Upper lobe of left lung (tissue), 4 donors: ENCODE measurements at regions not wholly inside any gene's neighbourhood (a gene's known extent, or its start where the extent isn't known, plus 50 kb on each side); places are given as distances from the start of the nearest gene placed in this dataset.

Source experiments
- POLR2A ChIP-seq, 4 donors: fragments of 450-650 bp; IDR thresholded peaks; one replicate each; pipeline ENCODE4 v1.5.1; 2016 to 2017; ENCODE audit warnings: antibody characterized with exemption in 4 of 4, mild to moderate bottlenecking in 2 of 4
- TF ChIP-seq, protein P1 (sequence below), 6 experiments: fragments of 450-650 bp in 4 of 6; fragments of 200-600 bp in 2 of 6; sonication (generic) in 2 of 6; IDR thresholded peaks; one replicate each; pipeline ENCODE4 v1.5.1; 2016 to 2019; ENCODE audit warnings: antibody characterized with exemption in 6 of 6

DNA sequence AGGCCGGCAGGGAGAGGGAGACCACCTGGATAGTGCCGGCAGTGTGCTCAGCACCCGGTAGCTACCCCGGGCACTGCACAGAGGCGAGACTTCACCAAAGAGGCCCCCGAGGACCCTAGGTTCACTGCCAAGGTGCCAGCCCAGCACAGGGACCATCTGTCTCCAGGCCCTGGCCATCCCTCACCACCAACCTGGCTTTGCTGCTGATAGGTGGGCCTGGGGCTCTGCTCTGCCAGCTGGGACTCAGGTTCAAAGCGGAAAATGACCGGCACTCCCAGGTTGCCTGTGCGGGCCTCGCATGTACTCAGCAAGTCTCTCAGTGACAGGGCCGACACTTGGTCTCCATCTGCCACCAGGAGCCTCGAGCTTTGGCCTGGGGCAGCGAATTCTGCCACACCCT lies 812.2 kb downstream of the BRD1 start:
- TF ChIP-seq, protein P1, sequence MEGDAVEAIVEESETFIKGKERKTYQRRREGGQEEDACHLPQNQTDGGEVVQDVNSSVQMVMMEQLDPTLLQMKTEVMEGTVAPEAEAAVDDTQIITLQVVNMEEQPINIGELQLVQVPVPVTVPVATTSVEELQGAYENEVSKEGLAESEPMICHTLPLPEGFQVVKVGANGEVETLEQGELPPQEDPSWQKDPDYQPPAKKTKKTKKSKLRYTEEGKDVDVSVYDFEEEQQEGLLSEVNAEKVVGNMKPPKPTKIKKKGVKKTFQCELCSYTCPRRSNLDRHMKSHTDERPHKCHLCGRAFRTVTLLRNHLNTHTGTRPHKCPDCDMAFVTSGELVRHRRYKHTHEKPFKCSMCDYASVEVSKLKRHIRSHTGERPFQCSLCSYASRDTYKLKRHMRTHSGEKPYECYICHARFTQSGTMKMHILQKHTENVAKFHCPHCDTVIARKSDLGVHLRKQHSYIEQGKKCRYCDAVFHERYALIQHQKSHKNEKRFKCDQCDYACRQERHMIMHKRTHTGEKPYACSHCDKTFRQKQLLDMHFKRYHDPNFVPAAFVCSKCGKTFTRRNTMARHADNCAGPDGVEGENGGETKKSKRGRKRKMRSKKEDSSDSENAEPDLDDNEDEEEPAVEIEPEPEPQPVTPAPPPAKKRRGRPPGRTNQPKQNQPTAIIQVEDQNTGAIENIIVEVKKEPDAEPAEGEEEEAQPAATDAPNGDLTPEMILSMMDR (IDR thresholded peaks at IDR 0.05): no peak
- no peak for TF ChIP-seq POLR2A (IDR thresholded peaks at IDR 0.05)
